Memory B cell (primary cell): ENCODE measurements at regions not wholly inside any gene's neighbourhood (a gene's known extent, or its start where the extent isn't known, plus 50 kb on each side); places are given as distances from the start of the nearest gene placed in this dataset.

Source experiments
- ATAC-seq: fragments of 150-1000 bp; cut with Tn5 transposase; 2 replicates; pipeline ENCODE4 v1.10.0; 2021; ENCODE audit warnings: low read depth, mild to moderate bottlenecking, moderate library complexity
- DNase-seq, 2 donors: peaks; one replicate each; pipeline ENCODE4 v3.0.0; 2022; ENCODE audit warnings: low spot score in 2 of 2
- H3K27ac Mint-ChIP-seq: one replicate; pipeline ENCODE4 v1.8.0; 2022; ENCODE audit warnings: mild to moderate bottlenecking, moderate library complexity, mixed read lengths
- H3K27me3 Mint-ChIP-seq: one replicate; pipeline ENCODE4 v1.8.0; 2022; ENCODE audit warnings: mixed read lengths
- H3K36me3 Mint-ChIP-seq: one replicate; pipeline ENCODE4 v1.8.0; 2022; ENCODE audit warnings: mild to moderate bottlenecking, mixed read lengths
- H3K4me1 Mint-ChIP-seq: one replicate; pipeline ENCODE4 v1.8.0; 2022; ENCODE audit warnings: mixed read lengths
- H3K4me3 Mint-ChIP-seq: one replicate; pipeline ENCODE4 v1.8.0; 2022; ENCODE audit warnings: mild to moderate bottlenecking, moderate library complexity, mixed read lengths
- H3K9me3 Mint-ChIP-seq: one replicate; pipeline ENCODE4 v1.8.0; 2022; ENCODE audit warnings: mixed read lengths

DNA sequence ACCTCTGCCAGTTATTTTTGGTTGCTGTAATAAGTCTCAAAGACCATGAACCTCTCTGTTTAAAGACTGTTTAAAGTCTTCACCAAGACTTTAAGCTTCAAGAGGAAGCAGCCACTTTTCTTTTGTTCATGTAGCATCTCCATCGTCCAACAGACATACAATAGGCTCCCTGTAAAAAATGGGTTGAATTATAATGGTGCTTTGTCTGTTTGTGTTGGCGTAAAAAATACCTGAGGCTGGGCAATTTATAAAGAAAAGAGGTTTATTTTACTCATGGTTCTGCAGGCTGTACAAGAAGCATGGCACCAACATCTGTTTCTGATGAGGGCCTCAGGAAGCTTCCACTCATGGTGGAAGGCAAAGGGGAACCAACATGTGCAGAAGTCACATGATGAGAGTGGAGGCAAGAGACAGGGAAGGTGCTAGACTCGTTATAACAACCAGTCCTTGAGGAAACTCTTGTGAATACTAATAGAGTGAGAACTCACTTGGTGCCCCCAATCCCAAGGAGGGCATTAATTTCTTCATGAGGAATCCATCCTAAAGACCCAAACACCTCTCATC, 126.3 kb upstream of the RPS23 start:
- Mint-ChIP-seq H3K9me3 (peaks cover 1% of the 10 kb centered on the region), H3K27ac (no peak overlapping the region), H3K36me3 (no peaks in the 10 kb centered on the region), H3K4me3 (no peak overlapping the region), H3K4me1 (no peaks in the 10 kb centered on the region), H3K27me3 (no peaks in the 10 kb centered on the region)
- no peak for DNase-seq
- ATAC-seq: no peak

DNA sequence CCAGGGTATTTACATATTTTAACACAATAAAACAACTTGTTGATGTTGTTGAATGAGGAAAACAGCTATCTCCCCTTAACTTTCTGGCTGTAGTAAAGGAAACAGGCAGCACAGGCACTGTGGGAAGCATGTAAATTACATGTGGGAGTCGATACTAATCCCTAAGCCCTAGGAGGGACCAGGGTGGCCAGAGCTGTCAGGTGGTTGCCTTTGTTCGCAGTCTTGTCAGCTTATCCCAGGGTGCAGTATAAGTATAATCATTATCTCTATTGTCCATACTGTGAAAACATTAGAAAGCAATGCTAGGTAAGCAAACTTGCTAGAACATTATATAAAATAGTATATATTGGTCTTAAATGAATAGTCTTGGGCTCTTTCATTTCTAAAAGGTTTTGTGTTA, 125.6 kb upstream of the RPS23 start:
- Mint-ChIP-seq H3K4me3 (no peak overlapping the region), H3K4me1 (no peaks in the 10 kb centered on the region), H3K27ac (no peak overlapping the region), H3K9me3 (peaks cover 1% of the 10 kb centered on the region), H3K36me3 (no peaks in the 10 kb centered on the region), H3K27me3 (no peaks in the 10 kb centered on the region)
- no peak for ATAC-seq
- DNase-seq: no peak

DNA sequence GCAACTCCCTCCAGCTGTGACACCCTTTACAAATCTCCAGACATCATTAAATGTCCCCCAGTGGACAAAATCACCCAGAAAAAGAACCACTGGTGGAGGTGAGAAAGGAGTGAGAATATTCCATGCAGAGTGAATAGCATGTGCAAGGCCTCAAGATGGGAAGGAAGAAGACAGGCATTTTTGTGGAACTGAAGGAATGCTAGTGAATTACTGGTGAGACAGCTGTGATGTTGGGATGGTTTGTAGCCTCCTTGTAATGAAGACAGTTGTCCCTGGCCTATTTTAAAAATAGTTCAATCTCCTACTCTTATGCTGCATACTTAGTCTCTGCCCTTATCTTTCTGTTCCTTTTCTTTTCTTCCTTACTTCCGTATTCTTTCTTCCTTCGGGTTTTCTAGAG, 124.9 kb upstream of the RPS23 start:
- Mint-ChIP-seq H3K9me3 (peaks cover 1% of the 10 kb centered on the region), H3K27ac (no peak overlapping the region), H3K36me3 (no peaks in the 10 kb centered on the region), H3K27me3 (no peaks in the 10 kb centered on the region), H3K4me3 (no peak overlapping the region), H3K4me1 (no peaks in the 10 kb centered on the region)
- ATAC-seq (no peak), DNase-seq (no peak)

DNA sequence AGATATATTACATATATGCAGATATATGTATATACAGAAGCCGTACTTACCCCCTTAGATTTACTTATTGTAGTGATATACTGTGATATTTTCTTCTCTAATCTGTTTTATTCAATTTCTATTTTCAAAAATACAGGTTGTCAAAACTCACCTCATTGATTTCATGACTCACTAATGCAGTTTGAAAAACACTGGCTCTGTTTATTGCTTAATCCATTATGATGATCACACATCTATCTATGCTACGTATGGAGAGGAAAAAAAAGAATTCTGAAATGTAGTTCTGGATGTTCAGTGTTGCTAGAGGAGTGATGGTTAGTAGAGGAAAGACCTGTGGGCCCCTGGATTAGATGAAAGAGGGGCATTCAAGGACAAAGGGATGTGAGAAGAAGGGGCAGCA, 121.0 kb upstream of the RPS23 start:
- DNase-seq (no peak), ATAC-seq (no peak)
- Mint-ChIP-seq H3K4me1 (no peaks in the 10 kb centered on the region), H3K27me3 (no peaks in the 10 kb centered on the region), H3K27ac (no peak overlapping the region), H3K4me3 (no peak overlapping the region), H3K36me3 (no peaks in the 10 kb centered on the region), H3K9me3 (no peaks in the 10 kb centered on the region)

DNA sequence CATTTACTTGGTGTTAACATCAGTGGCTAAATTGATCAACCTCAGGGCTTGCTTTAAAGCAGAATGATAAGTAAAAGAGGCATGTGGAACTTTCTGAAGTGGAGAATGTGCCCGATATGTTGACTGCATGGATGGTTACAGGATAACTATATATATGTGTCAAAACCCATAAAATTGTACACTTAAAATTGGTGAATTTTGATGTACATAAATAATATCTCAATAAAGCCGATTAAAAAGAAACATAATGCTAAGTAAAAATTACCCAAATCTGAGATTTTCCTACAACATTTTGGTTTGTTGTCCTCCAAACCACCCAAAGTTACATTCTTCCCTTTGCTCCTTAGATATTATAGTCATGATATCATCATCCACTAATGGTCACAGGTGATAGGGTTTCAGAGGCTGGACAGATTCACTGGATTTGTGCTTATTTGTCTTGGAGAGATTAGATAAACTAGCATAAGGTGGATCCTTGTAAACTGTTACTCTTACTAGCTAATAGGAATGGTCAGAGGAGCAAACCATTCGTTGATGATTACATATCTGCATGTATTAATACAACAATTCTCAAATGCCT, 119.7 kb upstream of the RPS23 start:
- Mint-ChIP-seq H3K4me1 (no peaks in the 10 kb centered on the region), H3K36me3 (no peaks in the 10 kb centered on the region), H3K27me3 (no peaks in the 10 kb centered on the region), H3K4me3 (no peak overlapping the region), H3K9me3 (no peaks in the 10 kb centered on the region), H3K27ac (no peak overlapping the region)
- DNase-seq (no peak), ATAC-seq (no peak)

DNA sequence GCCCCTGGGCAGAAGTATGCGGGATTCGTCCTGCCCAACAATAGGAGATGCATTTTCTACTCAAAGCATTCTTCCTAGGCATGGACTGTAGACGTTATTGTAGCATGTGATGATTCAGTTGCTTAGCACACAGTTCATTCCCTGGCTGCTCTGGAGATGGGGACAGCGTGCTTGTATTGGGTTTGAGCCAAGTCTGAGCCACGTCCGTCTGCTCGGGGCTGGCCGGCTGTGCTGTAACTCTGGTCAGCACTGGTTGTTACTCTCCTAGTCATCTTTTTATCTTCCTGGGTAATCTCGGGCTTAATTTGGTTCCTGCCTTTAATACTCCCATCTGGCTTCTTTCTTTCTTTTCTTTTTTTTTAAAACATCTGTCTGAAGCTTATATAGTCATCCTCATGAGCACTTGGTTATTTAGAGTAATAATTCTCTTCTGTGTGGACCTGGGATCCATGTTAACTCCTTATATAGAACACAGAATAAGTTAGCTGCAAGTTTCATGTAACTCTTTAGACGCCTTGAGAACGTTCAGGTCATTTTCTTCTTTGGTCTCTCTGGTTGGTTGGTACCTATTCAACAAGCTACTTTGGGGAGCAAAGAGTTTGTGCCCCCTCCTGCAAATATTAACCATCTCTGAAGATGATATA, 118.8 kb upstream of the RPS23 start:
- no peak overlapping the region for H3K27ac Mint-ChIP-seq
- no peak for DNase-seq
- H3K36me3 Mint-ChIP-seq: peaks cover 2% of the 10 kb centered on the region
- H3K9me3 Mint-ChIP-seq: no peaks in the 10 kb centered on the region
- ATAC-seq: no peak
- no peak overlapping the region for H3K4me3 Mint-ChIP-seq
- H3K4me1 Mint-ChIP-seq: no peaks in the 10 kb centered on the region
- H3K27me3 Mint-ChIP-seq: peaks cover 3% of the 10 kb centered on the region

DNA sequence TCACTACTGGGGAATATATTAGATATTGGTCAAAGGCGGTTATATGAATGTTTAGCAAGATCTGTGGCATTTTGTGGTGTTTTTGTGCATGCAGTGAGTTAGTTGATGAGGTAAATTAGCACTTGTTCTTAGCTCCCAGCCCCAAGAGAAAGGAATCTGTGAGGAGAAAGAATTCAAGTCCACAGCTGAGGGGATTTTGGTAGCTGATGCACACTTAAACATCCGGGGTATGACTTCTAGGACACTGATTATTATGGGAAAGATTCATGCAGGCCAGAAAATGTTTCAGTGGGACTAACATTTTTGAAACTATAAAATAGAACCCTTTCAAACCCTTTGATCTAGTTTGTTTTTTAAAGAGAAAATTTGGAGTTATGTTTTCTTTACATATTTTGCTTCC, 118.2 kb upstream of the RPS23 start:
- no peak for DNase-seq
- Mint-ChIP-seq H3K4me3 (no peak overlapping the region), H3K36me3 (peaks cover 2% of the 10 kb centered on the region), H3K27ac (no peak overlapping the region), H3K4me1 (no peaks in the 10 kb centered on the region), H3K9me3 (no peaks in the 10 kb centered on the region), H3K27me3 (peaks cover 3% of the 10 kb centered on the region)
- ATAC-seq: no peak

DNA sequence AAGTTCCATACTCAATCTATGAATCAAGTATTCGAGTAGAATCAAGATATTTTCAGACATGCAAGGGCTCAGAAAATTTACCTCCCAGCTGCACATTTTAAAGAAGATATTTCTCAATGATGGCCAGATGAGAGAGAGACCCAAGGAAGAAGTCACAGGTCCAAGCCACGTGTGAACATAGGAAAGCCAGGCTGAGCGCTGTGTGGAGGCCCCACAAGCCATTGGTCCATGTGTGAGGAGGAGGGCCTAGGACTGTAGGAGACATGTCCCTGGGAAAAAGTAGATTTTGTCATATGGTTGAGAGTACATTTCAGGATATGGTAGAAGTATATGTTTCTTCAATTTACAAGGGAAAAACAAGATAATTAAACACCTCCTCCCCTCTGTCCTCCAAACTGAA, 115.8 kb upstream of the RPS23 start:
- no peak for ATAC-seq
- H3K27ac Mint-ChIP-seq: no peak overlapping the region
- H3K4me1 Mint-ChIP-seq: no peaks in the 10 kb centered on the region

DNA sequence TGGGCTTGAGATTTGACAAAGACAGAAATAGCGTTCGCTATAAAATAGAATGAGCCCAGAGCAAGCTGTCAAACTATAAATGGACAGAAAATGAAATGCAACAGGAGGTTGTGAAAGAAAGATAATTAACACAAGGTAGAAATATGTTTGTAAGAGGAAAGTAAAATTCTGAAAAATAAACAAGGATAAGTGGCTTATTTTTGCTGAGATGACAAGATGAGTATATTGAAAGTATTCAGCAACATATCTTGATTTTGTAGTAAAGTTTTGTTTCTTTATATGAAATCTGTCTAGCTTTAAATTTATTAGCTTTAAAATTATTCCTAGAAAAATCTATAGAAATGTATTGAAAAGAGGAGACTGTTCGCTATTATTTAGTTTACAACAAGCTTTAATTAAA, 111.9 kb upstream of the RPS23 start:
- Mint-ChIP-seq H3K4me1 (no peaks in the 10 kb centered on the region), H3K27me3 (peaks cover 10% of the 10 kb centered on the region), H3K27ac (no peak overlapping the region), H3K4me3 (no peak overlapping the region), H3K9me3 (no peaks in the 10 kb centered on the region), H3K36me3 (peaks cover 2% of the 10 kb centered on the region)
- ATAC-seq (no peak), DNase-seq (no peak)

More for the DNA sequence above, 115.8 kb upstream of the RPS23 start:
- peaks cover 5% of the 10 kb centered on the region for H3K27me3 Mint-ChIP-seq
- peaks cover 2% of the 10 kb centered on the region for H3K36me3 Mint-ChIP-seq
- no peak for DNase-seq
- H3K4me3 Mint-ChIP-seq: no peak overlapping the region
- H3K9me3 Mint-ChIP-seq: no peaks in the 10 kb centered on the region

DNA sequence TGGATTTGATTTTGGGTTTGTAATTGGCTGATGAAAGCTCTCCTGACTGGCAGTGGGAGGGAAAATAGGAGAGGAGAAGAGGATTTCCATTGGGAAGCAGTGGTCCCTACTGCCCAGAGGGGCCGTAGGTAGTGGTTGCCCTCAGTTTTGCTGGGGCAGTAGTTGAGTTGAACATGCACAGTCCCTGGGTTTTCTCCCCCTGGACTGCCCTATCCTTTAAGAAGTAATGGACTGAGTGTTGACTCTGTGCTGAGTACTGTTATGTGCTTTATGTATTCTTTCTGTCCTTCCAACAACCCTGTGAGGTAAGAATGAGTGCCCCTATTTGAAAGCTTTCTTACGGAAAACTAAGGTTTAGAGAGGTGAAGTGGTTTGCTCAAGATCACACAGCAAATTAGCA, 111.2 kb upstream of the RPS23 start:
- no peaks in the 10 kb centered on the region for H3K4me1 Mint-ChIP-seq
- no peaks in the 10 kb centered on the region for H3K9me3 Mint-ChIP-seq
- H3K27ac Mint-ChIP-seq: no peak overlapping the region
- H3K36me3 Mint-ChIP-seq: peaks cover 2% of the 10 kb centered on the region
- H3K27me3 Mint-ChIP-seq: peaks cover 10% of the 10 kb centered on the region
- ATAC-seq: no peak
- no peak for DNase-seq
- no peak overlapping the region for H3K4me3 Mint-ChIP-seq

DNA sequence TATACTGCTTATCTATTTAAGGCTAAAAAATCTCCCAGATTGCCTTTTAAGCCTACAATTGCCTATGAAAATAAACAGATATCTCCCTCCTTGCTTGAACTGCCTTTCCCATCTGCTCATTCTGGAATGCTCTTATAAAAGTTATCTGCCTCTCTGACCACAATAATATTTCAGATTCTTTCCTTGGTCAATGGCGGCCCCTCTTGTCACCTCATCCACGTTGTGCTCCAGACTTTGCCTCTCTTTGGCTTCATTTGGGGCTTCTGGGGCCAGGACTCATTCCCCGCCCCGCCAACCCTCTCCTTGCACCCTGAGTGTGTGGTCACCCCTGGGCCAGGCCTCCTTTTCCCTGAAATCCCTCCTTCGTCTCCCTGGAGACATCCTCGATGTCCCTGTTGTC, 110.0 kb upstream of the RPS23 start:
- Mint-ChIP-seq H3K27me3 (peaks cover 10% of the 10 kb centered on the region), H3K27ac (no peak overlapping the region), H3K36me3 (peaks cover 2% of the 10 kb centered on the region), H3K9me3 (no peaks in the 10 kb centered on the region), H3K4me1 (no peaks in the 10 kb centered on the region), H3K4me3 (no peak overlapping the region)
- no peak for ATAC-seq
- DNase-seq: no peak

DNA sequence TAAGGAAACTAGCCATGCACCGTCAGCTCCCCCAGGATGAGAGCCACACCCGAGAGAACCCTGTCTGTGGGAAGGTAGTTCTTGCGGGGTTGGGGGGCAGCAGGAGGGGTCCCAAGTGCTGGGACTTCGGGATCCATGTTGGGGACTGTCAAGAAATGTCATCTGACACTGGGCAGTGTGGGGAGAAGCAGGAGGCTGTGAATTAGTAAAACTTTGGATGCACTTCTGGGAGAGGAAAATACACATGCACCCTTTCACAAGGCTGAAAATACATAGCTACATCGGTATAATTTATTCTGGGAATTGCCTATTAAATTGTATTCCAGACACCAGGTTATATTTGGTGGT, 109.6 kb upstream of the RPS23 start:
- no peak for DNase-seq

DNA sequence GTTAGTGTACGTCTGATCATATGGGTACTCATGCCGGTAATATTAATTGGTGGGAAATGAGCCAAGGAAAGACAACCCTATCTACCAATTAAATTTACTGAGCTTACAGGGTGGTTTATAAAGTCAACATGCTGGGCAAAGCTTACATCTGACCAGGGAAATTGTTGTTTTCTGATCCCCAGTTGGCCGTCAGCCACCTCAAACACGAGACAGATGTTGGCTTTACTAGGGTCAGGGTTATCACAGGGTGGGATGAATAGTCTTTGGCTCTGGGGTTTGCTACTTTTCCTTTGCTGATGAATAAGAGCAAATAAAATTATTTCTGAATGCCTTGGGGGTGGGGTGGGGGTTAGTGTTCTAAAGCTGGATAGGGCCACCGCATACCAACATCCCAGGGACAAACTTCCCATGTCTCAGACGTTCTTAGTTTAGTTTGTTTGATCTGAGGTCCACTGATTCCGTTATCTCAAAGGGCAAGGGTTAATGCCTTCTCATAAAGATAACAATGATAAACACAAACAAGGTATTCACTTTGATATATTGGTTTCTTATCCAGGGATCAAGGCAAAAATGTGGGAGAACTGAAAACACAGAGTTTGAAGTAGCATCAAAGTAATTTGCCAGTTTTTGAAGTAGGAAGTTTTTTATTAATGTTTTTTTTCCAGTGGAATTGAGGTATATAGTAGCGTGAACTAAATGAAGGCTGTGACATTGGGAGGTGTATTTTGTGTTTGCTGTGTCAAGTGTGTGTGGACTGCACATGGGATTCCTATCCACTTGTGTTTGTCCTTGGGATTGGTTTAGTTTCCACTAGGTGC, 109.1 kb upstream of the RPS23 start:
- DNase-seq (no peak), ATAC-seq (no peak)
- H3K9me3 Mint-ChIP-seq: no peaks in the 10 kb centered on the region
- peaks cover under 1% of the 10 kb centered on the region for H3K36me3 Mint-ChIP-seq
- H3K27ac Mint-ChIP-seq: no peak overlapping the region
- no peaks in the 10 kb centered on the region for H3K4me1 Mint-ChIP-seq
- H3K27me3 Mint-ChIP-seq: peaks cover 9% of the 10 kb centered on the region
- H3K4me3 Mint-ChIP-seq: no peak overlapping the region

More for the DNA sequence above, 109.6 kb upstream of the RPS23 start:
- Mint-ChIP-seq H3K27ac (no peak overlapping the region), H3K4me1 (no peaks in the 10 kb centered on the region), H3K27me3 (peaks cover 10% of the 10 kb centered on the region), H3K36me3 (peaks cover 2% of the 10 kb centered on the region), H3K9me3 (no peaks in the 10 kb centered on the region), H3K4me3 (no peak overlapping the region)
- ATAC-seq: no peak

DNA sequence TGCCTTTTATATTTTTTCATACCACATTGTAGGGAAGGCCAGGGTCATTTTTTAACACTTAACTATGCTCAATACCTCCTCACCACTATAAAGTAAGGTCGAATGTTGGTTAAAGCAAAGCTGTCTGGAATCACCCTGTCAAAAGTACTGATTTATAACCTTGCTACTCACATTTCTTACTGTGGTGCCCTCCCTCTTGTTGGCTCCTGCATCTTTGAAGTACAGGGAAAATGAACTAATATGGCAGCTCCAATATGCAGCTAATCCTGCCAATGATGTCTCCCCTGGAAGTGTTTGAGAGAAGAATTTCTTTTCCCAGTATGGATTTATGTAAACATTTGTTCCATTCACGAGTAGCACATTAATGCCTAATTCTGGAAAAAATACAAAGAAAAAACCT, 108.4 kb upstream of the RPS23 start:
- no peak for DNase-seq
- ATAC-seq: no peak
- no peak overlapping the region for H3K27ac Mint-ChIP-seq
- no peak overlapping the region for H3K4me3 Mint-ChIP-seq
- H3K27me3 Mint-ChIP-seq: peaks cover 8% of the 10 kb centered on the region
- no peaks in the 10 kb centered on the region for H3K36me3 Mint-ChIP-seq
- H3K4me1 Mint-ChIP-seq: no peaks in the 10 kb centered on the region
- no peaks in the 10 kb centered on the region for H3K9me3 Mint-ChIP-seq
